ENCODE measurements at regions not wholly inside any gene's neighbourhood (a gene's known extent, or its start where the extent isn't known, plus 50 kb on each side); places are given as distances from the start of the nearest gene placed in this dataset.

DNA sequence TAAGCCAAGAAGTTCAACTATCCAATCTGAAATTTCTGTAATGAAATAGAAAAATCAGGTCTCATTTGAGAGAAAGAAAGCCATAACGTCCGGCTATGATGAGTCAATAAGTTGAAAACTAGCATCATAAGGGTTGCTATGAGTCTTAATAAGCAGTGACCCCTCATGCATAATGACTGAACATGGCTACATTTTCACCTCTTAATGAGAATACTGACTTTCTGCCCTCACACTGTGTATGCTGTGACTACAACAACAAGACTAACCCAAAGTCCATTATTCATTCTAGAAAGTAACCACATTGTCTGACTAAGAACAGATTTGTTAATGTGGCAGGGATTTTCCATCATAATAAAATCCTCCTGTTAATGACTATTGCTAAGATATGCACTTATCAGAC is 884.0 kb upstream of the CADM2 start:
- TF ChIP-seq, protein P1, sequence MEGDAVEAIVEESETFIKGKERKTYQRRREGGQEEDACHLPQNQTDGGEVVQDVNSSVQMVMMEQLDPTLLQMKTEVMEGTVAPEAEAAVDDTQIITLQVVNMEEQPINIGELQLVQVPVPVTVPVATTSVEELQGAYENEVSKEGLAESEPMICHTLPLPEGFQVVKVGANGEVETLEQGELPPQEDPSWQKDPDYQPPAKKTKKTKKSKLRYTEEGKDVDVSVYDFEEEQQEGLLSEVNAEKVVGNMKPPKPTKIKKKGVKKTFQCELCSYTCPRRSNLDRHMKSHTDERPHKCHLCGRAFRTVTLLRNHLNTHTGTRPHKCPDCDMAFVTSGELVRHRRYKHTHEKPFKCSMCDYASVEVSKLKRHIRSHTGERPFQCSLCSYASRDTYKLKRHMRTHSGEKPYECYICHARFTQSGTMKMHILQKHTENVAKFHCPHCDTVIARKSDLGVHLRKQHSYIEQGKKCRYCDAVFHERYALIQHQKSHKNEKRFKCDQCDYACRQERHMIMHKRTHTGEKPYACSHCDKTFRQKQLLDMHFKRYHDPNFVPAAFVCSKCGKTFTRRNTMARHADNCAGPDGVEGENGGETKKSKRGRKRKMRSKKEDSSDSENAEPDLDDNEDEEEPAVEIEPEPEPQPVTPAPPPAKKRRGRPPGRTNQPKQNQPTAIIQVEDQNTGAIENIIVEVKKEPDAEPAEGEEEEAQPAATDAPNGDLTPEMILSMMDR (IDR thresholded peaks at IDR 0.05; ENCODE audit: extremely low read depth, missing control alignments) = no peak
- no peak for DNase-seq (ENCODE audit: low spot score)

DNA sequence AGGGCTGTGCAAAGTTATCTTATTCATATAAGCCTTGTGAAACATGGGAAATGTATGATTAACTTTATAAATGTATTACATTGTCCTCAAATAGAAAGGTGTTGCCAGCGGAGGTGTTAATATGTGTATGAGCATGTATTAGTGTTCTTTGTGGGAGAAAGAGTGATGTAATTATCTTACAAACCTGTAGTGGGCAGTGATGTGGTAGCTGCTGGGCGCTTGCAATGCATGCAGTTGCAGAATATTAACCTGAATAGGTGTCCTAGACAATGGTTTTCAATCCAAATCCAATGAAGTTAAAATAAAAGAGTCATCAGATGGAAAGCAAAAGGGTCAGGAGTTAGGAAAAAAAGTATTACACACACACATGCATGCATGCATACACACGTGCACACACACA is 881.3 kb upstream of the CADM2 start:
- TF ChIP-seq, protein P1 (IDR thresholded peaks at IDR 0.05; ENCODE audit: extremely low read depth, missing control alignments) = no peak
- no peak for DNase-seq (ENCODE audit: low spot score)

DNA sequence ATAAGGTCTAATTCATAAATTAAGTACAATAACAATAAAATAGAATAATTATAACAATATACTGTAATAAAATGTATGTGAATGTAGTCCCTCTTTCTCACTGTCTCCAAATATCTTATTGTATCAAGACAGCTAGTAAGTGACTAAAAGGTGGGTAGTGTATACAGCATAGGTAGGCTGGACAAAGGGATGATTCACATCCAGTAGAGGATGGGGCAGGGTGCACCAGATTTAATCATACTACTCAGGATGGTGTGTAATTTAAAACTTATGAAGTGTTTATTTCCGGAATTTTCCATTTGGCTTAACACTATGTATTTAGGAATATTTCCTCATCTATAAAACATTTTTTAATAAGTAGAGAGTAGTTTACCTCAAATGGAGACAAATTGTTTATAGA is 876.1 kb upstream of the CADM2 start:
- TF ChIP-seq, protein P1 (IDR thresholded peaks at IDR 0.05; ENCODE audit: extremely low read depth, missing control alignments) = no peak
- no peak for DNase-seq (ENCODE audit: low spot score)

DNA sequence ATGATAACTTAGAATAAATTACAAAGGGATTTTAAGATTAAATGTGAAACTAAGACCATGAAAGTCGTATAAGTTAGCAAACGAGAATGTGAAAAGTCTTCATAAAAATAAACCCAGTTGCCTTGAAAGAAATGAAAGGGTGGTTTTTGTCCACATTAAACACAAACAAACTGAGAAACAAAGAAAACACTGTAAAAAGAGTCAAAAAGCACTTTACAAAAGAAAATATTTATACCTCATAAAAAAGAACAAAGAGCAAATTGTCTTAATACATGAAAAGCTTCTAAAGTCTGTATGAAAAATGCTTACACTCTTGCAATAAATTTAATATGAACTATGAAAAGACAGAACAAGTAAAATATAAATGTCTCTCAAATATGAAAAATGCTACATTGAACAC is 865.9 kb upstream of the CADM2 start:
- TF ChIP-seq, protein P1 (IDR thresholded peaks at IDR 0.05; ENCODE audit: extremely low read depth, missing control alignments) = no peak
- DNase-seq (ENCODE audit: low spot score) = no peak

DNA sequence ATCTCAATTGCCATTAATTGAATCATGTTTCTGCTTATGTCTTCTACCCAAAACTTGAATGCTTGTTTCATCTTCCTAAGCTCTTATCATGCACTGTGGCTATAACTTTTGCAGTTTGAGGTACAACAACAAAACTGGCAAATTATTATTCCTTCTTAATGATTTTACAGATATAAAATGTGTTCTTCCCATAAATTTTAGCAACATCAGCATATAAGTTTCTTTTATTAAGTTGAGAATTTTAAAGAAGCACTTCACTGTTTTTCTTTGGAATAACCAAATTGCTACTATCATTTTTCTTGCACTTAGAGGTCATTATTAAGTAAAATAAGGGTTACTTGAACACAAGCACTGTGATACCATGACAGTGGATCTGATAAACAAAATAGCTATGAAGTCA is 862.6 kb upstream of the CADM2 start:
- no peak for DNase-seq (ENCODE audit: low spot score)
- TF ChIP-seq, protein P1 (IDR thresholded peaks at IDR 0.05; ENCODE audit: extremely low read depth, missing control alignments) = no peak

DNA sequence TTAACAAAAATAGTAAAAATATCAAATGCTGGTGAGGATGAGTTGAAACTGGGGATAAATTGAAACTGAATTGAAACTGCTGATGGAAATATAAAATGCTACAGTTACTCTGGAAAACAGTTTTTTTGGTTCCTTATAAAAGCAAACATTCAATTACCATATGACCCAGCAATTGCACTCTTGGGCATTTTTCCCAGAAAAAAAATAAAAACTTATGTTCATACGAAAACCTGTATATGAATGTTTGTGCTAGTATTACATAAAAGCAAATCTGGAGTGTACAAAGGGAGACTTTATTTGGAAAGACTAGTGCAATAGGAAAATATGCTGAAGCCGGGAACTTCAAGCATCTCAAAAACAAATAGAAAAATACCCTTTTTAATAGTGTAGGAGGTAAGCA is 857.9 kb upstream of the CADM2 start:
- DNase-seq (ENCODE audit: low spot score) = no peak
- TF ChIP-seq, protein P1 (IDR thresholded peaks at IDR 0.05; ENCODE audit: extremely low read depth, missing control alignments) = no peak

DNA sequence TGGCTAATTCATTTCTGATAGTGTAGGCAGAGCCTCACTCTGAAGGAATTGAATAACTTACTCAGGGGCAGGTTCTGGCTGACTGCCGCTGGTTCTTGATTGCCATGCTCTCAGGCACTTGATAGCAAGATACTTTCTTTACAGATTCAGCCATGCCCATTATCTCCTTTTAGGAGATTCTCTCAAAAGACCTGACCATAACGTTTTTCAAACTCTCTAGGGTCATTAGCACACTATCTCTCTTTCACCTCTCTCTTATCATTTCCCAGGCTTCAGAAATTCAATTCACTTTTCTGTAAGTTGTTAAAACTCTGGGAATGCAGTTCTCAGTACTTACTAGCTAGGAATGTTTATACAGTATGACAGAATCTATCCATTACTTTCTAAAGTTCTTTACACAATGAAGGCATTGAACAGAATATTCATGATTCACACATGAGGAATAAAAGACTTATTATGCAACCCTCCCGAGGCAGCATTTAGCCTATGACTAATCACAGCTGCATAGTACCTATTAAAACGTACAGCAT is 850.3 kb upstream of the CADM2 start:
- no peak for DNase-seq (ENCODE audit: low spot score)

More for the DNA sequence above, 850.3 kb upstream of the CADM2 start:
- TF ChIP-seq, protein P1 (IDR thresholded peaks at IDR 0.05; ENCODE audit: extremely low read depth, missing control alignments) = no peak
